ENCODE measurements at regions not wholly inside any gene's neighbourhood (a gene's known extent, or its start where the extent isn't known, plus 50 kb on each side); places are given as distances from the start of the nearest gene placed in this dataset.

DNA sequence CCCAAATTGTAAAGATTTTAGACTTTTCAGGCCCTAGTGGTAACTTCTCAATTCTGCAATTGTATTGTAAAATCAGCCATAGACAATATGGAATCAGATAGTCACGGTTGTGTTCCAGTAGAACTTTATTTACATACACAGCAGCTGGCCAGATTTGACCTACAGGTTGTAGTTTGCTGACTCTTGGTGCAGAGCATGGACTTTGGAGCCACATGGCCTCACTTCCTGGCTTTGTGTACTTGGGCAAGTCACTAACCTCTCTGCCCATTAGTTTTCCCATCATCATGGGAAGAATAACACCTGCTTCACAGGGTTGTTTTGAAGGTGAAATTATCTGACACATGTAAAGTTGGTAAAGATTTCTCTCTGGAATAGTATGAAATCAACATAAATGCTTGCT lies 147.6 kb downstream of the TMEM200C start:
- TF ChIP-seq, protein P1, sequence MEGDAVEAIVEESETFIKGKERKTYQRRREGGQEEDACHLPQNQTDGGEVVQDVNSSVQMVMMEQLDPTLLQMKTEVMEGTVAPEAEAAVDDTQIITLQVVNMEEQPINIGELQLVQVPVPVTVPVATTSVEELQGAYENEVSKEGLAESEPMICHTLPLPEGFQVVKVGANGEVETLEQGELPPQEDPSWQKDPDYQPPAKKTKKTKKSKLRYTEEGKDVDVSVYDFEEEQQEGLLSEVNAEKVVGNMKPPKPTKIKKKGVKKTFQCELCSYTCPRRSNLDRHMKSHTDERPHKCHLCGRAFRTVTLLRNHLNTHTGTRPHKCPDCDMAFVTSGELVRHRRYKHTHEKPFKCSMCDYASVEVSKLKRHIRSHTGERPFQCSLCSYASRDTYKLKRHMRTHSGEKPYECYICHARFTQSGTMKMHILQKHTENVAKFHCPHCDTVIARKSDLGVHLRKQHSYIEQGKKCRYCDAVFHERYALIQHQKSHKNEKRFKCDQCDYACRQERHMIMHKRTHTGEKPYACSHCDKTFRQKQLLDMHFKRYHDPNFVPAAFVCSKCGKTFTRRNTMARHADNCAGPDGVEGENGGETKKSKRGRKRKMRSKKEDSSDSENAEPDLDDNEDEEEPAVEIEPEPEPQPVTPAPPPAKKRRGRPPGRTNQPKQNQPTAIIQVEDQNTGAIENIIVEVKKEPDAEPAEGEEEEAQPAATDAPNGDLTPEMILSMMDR (IDR thresholded peaks at IDR 0.05) = no peak
- TF ChIP-seq POLR2A (IDR thresholded peaks at IDR 0.05) = no peak

All from lower leg skin (tissue), 3 donors.